ENCODE measurements at regions not wholly inside any gene's neighbourhood (a gene's known extent, or its start where the extent isn't known, plus 50 kb on each side); places are given as distances from the start of the nearest gene placed in this dataset.

DNA sequence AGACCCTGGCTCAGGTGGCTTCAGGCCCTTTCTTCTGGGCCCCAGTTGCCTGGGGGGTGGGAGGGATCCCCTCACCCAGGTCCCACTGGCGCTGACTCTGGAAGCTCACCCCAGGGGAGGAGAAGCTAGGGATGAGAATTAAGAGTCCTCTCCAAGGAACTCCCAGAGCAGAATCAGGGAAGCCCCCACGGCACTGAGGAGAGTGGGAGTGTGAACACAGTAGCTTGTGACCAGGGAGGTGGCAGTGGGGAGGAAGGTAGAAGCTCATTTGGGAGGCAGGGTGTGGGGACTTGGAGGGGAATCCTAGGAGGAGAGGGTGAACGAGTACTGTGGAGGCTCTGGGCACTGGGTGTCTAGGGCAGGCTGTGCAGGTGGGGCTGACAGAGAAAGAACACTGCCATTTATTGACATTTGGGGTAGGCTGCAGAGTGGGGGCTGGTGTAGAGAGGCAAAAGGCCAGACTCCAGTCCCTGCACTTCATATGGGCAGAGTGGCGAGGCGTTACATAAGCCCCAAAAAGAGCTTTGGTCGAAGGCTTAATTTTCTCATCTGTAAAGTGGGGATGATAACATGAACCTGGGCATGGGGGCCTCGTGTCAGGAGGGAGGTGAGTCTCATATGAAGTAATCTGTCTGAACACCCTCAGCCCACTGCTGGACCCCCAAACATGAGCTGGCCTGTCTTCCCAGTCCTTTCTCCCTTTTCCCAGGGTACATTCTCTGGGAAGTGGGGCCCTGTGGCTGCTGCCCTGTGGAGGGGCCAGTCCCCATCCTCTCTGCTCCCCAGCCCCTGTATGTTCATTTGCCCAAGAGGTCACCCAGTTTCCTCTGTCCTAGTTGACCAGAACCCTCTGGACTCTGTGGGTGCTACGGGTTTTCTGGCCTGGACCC, 80.5 kb downstream of the VEGFA start:
- WGBS, 4 donors: 87 to 91% (median 89%) methylated on average over 7 to 8 of the region's 8 CpGs
- no peak overlapping the region for H3K4me3 ChIP-seq
- no peak for DNase-seq

DNA sequence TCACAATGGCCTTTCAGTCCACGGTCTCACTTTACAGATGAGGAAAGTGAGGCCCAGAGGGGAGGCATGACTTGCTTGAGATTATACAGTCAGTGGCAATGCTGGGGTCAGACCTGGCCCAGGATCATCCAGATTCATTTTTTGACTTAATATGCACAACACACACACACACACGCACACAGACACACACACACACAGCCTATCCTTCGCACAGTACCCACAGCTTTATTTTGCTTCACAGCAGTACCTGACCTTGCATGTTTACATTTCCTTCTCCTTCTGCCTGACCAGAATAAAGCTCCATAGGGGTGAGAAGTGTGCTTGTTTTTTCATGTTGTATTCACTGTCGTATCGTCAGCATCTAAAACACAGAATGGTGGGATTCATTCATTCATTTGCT, 79.8 kb downstream of the VEGFA start:
- TF ChIP-seq POLR2A (IDR thresholded peaks at IDR 0.05): no peak
- TF ChIP-seq, protein P1, sequence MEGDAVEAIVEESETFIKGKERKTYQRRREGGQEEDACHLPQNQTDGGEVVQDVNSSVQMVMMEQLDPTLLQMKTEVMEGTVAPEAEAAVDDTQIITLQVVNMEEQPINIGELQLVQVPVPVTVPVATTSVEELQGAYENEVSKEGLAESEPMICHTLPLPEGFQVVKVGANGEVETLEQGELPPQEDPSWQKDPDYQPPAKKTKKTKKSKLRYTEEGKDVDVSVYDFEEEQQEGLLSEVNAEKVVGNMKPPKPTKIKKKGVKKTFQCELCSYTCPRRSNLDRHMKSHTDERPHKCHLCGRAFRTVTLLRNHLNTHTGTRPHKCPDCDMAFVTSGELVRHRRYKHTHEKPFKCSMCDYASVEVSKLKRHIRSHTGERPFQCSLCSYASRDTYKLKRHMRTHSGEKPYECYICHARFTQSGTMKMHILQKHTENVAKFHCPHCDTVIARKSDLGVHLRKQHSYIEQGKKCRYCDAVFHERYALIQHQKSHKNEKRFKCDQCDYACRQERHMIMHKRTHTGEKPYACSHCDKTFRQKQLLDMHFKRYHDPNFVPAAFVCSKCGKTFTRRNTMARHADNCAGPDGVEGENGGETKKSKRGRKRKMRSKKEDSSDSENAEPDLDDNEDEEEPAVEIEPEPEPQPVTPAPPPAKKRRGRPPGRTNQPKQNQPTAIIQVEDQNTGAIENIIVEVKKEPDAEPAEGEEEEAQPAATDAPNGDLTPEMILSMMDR (IDR thresholded peaks at IDR 0.05): no peak
- 79 to 94% (median 88%) methylated on average over 5 of the region's 5 CpGs for WGBS, 4 donors
- H3K27ac ChIP-seq: no peak overlapping the region
- DNase-seq: no peak
- intact Hi-C loops (cut with DNase I): loop anchor here in 1 of 2 donors (10.0 kb wide), 1 partner anchor 225 kb away; no protein-coding TSS in a partner anchor
- no peaks in the 10 kb centered on the region for H3K4me1 ChIP-seq (replicated peaks in 1 of 2)
- H3K27me3 ChIP-seq: no peaks in the 10 kb centered on the region
- no peaks in the 10 kb centered on the region for H3K36me3 ChIP-seq (replicated peaks in 1 of 2)
- H3K4me3 ChIP-seq: no peak overlapping the region
- no peaks in the 10 kb centered on the region for H3K9me3 ChIP-seq (replicated peaks in 1 of 3)

More for the DNA sequence above, 80.5 kb downstream of the VEGFA start:
- intact Hi-C loops (cut with DNase I): no loop called here
- Histone ChIP-seq H3K9me3 (replicated peaks in 1 of 3) (no peaks in the 10 kb centered on the region), H3K27ac (no peak overlapping the region), H3K4me1 (replicated peaks in 1 of 2) (no peaks in the 10 kb centered on the region), H3K36me3 (replicated peaks in 1 of 2) (no peaks in the 10 kb centered on the region), H3K27me3 (no peaks in the 10 kb centered on the region)
- TF ChIP-seq, protein P1 (IDR thresholded peaks at IDR 0.05): no peak
- TF ChIP-seq POLR2A (IDR thresholded peaks at IDR 0.05): no peak

DNA sequence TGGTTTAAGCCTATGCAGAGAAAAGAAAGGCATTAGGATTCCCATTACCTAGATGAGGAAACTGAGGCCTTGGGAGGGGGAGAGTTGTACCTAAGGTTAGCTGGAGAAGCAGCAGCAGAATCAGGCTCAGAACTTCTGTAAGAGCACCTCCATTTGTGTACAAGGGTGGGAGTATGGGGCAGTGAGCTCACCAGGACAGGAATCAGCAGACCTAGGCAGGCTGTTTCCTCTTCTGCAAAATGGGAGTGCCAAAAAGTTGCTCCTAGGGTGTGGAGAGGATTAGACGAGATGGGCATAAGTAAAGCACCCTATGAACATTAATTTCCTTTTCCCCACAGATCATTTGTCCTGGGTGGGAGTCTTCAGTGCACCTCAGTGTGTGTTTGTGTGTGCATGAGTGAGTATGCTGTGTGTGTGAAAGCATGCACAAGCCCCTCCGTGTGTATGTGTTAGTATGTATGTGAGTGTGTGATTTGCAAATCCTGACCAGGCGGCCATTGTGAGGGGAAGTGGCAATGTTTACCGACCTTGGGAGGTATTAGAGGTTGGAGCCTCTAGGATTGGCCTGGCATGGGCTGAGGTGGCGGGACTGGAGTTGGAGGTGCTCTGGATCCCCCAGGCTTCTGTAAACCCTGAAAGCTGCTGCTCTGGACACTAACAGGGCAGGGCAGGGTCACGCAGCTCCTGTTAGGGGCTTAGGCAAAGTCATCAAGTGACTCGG, 78.8 kb downstream of the VEGFA start:
- H3K27me3 ChIP-seq: no peaks in the 10 kb centered on the region
- intact Hi-C loops (cut with DNase I): loop anchor here in 1 of 2 donors (10.0 kb wide), 1 partner anchor 226 kb away; no protein-coding TSS in a partner anchor
- H3K4me1 ChIP-seq (replicated peaks in 1 of 2): no peaks in the 10 kb centered on the region
- no peak for DNase-seq
- H3K4me3 ChIP-seq: no peak overlapping the region
- no peaks in the 10 kb centered on the region for H3K36me3 ChIP-seq (replicated peaks in 1 of 2)
- H3K9me3 ChIP-seq (replicated peaks in 1 of 3): no peaks in the 10 kb centered on the region
- WGBS, 4 donors: 87 to 91% (median 88%) methylated on average over 6 to 7 of the region's 7 CpGs
- TF ChIP-seq, protein P1 (IDR thresholded peaks at IDR 0.05): no peak
- TF ChIP-seq POLR2A (IDR thresholded peaks at IDR 0.05): no peak
- H3K27ac ChIP-seq: no peak overlapping the region
